ENCODE measurements at regions not wholly inside any gene's neighbourhood (a gene's known extent, or its start where the extent isn't known, plus 50 kb on each side); places are given as distances from the start of the nearest gene placed in this dataset.

GRCh38 chr6:91173651-91174050 is 586.8 kb upstream of the MAP3K7 start:
- DNase-seq (ENCODE audit: low spot score): no peak

GRCh38 chr6:91173186-91173585 is 586.3 kb upstream of the MAP3K7 start:
- no peak for DNase-seq (ENCODE audit: low spot score)

GRCh38 chr6:91171754-91172462 is 585.0 kb upstream of the MAP3K7 start:
- DNase-seq (ENCODE audit: low spot score): no peak

GRCh38 chr6:91167846-91168245 is 581.0 kb upstream of the MAP3K7 start:
- no peak for DNase-seq (ENCODE audit: low spot score)

GRCh38 chr6:91166271-91167046 is 579.6 kb upstream of the MAP3K7 start:
- no peak for DNase-seq (ENCODE audit: low spot score)

GRCh38 chr6:91164105-91164504 is 577.2 kb upstream of the MAP3K7 start:
- DNase-seq (ENCODE audit: low spot score): no peak

- DNase-seq (ENCODE audit: low spot score): no peak
Observed at GRCh38 chr6:91161246-91161645, 574.4 kb upstream of the MAP3K7 start.

GRCh38 chr6:91155129-91155785 is 568.4 kb upstream of the MAP3K7 start:
- no peak for DNase-seq (ENCODE audit: low spot score)

- no peak for DNase-seq (ENCODE audit: low spot score)
Observed at GRCh38 chr6:91152824-91153223, 566.0 kb upstream of the MAP3K7 start.

GRCh38 chr6:91149956-91150705 is 563.3 kb upstream of the MAP3K7 start:
- DNase-seq (ENCODE audit: low spot score): no peak

- DNase-seq (ENCODE audit: low spot score): no peak
Observed at GRCh38 chr6:91149246-91149955, 562.5 kb upstream of the MAP3K7 start.

GRCh38 chr6:91144126-91144525 is 557.3 kb upstream of the MAP3K7 start:
- DNase-seq (ENCODE audit: low spot score): no peak

GRCh38 chr6:91142154-91142553 is 555.3 kb upstream of the MAP3K7 start:
- DNase-seq (ENCODE audit: low spot score): no peak

GRCh38 chr6:91141346-91141745 is 554.5 kb upstream of the MAP3K7 start:
- no peak for DNase-seq (ENCODE audit: low spot score)

GRCh38 chr6:91140449-91140848 is 553.6 kb upstream of the MAP3K7 start:
- DNase-seq (ENCODE audit: low spot score): no peak

GRCh38 chr6:91137286-91137685 is 550.4 kb upstream of the MAP3K7 start:
- no peak for DNase-seq (ENCODE audit: low spot score)

- no peak for DNase-seq (ENCODE audit: low spot score)
Observed at GRCh38 chr6:91135406-91136103, 548.7 kb upstream of the MAP3K7 start.

- DNase-seq (ENCODE audit: low spot score): no peak
Observed at GRCh38 chr6:91132461-91132860, 545.6 kb upstream of the MAP3K7 start.

GRCh38 chr6:91130126-91130525 is 543.3 kb upstream of the MAP3K7 start:
- DNase-seq (ENCODE audit: low spot score): no peak

GRCh38 chr6:91127752-91128151 is 540.9 kb upstream of the MAP3K7 start:
- DNase-seq (ENCODE audit: low spot score): no peak

- no peak for DNase-seq (ENCODE audit: low spot score)
Observed at GRCh38 chr6:91126876-91127275, 540.0 kb upstream of the MAP3K7 start.
